AG04449 (cell line): ENCODE measurements at regions not wholly inside any gene's neighbourhood (a gene's known extent, or its start where the extent isn't known, plus 50 kb on each side); places are given as distances from the start of the nearest gene placed in this dataset.

Experiments
- CTCF ChIA-PET: fragments of 350-600 bp; formaldehyde crosslinking; extraction: SDS; loops from one replicate; lab custom pipeline; 2021; ENCODE audit warnings: antibody characterized with exemption; lab: Yijun Ruan, JAX
- POLR2A ChIA-PET: fragments of 400-600, 350-600 bp; formaldehyde crosslinking; extraction: SDS; loops from one replicate; lab custom pipeline; 2020; ENCODE audit warnings: antibody characterized with exemption, inconsistent platforms; lab: Yijun Ruan, JAX
- DNase-seq: peaks from one replicate; pipeline ENCODE4 v3.0.0-alpha.2; 2010; ENCODE audit warnings: low read depth, low spot score
- H3K4me3 ChIP-seq: 2 replicates; pipeline ENCODE4 v1.5.1; 2011; ENCODE audit warnings: low read depth, mild to moderate bottlenecking, control low read depth, low read length
- TF ChIP-seq, protein P1 (sequence below): IDR thresholded peaks from one replicate; pipeline ENCODE4 v1.5.1; 2011; ENCODE audit warnings: mild to moderate bottlenecking, moderate library complexity, low read length, control low read depth, inconsistent platforms; ENCODE audit not compliant: insufficient read depth; ENCODE audit errors: missing control alignments

DNA sequence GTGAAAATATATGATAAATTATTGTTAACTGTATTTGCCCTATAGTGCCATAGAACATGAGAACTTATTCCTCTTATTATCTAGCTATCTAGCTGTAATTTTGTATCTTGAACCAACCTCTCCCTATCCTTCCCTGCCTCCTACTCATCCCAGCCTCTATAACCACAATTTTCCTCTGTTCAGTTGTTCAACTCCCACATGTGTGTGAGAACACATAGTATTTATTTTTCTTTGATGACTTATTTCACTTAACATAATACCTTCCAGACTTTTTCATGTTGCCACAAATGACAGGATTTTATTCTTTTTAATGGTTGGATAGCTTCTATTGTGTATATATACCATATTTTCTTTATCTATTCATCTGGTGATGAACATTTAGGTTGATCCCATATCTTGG lies 85.4 kb upstream of the SUCLG2 start:
- no peak for DNase-seq
- TF ChIP-seq, protein P1, sequence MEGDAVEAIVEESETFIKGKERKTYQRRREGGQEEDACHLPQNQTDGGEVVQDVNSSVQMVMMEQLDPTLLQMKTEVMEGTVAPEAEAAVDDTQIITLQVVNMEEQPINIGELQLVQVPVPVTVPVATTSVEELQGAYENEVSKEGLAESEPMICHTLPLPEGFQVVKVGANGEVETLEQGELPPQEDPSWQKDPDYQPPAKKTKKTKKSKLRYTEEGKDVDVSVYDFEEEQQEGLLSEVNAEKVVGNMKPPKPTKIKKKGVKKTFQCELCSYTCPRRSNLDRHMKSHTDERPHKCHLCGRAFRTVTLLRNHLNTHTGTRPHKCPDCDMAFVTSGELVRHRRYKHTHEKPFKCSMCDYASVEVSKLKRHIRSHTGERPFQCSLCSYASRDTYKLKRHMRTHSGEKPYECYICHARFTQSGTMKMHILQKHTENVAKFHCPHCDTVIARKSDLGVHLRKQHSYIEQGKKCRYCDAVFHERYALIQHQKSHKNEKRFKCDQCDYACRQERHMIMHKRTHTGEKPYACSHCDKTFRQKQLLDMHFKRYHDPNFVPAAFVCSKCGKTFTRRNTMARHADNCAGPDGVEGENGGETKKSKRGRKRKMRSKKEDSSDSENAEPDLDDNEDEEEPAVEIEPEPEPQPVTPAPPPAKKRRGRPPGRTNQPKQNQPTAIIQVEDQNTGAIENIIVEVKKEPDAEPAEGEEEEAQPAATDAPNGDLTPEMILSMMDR = no peak
- H3K4me3 ChIP-seq = no peak overlapping the region
- ChIA-PET POLR2A (no interaction called here), CTCF (interaction anchor here (1.5 kb wide), 1 partner anchor 50 kb away, joined by 4 read pairs; no protein-coding TSS in a partner anchor)

DNA sequence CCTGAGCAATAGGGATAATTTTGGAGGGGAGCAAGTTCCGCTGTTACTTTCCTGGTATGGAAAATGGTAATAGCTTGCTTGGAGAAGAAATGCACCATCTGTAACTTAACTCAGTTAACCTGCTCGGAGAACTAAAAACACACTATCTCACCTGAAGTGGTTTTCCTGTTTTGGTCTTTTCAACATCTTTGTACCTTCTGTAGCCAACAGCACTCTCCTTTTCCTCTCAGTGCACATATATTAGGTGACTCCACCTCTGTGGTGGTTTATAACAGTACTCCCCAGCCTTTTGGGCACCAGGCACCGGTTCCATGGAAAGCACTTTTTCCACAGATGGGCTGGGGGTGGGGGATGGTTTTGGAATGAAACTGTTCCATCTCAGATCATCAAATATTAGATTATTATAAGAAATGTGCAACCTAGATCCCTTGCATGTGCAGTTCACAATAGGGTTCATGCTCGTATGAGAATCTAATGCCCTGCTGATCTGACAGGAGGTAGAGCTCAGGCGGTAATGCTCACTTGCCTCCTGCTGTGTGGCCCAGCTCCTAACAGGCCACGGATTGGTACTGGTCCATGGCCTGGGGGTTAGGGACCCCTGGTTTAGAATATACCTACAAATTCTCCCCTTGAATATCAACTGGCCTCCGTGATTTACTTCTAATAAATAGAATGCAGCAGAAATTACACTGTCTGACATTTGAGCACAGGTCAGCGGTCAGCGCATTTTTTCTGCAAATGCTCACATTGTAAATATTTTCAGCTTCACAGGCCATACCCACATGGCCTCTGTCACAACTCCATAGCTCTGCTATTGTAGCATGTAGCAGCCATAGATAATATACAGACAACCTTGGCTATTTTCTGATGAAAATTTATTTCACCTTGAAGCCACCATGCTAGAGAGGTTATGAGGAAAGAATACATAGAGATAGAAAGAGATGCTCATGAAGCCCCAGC lies 83.8 kb upstream of the SUCLG2 start:
- TF ChIP-seq, protein P1 = no peak
- no peak for DNase-seq
- CTCF ChIA-PET = no interaction called here
- POLR2A ChIA-PET = no interaction called here
- no peak overlapping the region for H3K4me3 ChIP-seq

DNA sequence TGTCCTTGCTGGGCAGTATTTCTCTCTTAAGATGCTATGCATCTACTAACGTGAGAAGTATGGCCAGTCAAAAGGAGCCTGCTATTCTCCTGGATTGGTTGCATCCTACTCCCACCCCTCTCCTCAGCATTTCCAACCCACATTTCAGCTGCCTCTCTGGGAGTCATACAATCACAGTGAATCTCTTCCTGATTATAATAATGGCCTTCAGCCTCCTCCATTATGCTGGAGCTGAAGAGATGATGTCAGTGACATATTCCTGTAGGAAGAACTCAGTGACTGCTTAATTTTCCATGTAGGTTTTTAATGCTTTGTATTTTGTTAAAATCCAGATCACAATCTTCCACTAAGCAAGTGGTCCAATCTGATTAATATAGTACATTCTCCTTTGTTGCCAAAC lies 82.7 kb upstream of the SUCLG2 start:
- POLR2A ChIA-PET = no interaction called here
- CTCF ChIA-PET = interaction anchor here (1.9 kb wide), 1 partner anchor 354 kb away, joined by 5 read pairs; no protein-coding TSS in a partner anchor
- DNase-seq = no peak
- H3K4me3 ChIP-seq = no peak overlapping the region
- TF ChIP-seq, protein P1 = no peak

DNA sequence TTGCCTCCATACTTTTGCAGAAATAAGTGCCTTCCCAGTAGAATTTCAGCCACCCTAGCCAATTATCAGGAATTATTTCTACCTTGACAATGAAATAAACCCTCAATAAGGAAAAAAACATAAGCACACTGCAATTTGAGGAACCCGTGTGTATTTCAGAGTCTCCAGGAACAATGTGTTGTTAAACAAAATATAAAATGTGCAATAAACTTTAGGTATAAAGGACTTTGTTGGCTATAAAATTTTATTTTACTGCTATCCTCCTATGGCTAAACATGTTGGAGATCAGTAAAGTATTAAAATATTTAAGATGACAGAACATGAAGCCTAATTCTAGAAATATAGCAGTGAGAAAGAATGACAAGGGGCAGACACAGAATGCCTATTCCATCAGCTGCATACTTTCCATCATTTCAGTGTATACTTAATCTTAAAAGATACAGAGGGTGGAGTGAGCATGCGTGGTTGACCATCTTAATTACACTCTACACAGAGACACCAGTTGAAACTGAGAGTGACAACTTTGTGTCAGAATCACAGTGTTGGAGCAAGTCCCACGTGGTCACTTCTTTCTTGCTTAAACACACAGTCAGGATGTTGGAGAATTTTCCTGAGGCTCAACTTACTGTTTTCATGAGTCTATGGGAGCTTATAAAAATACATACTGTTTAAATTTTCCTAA lies 79.0 kb upstream of the SUCLG2 start:
- ChIA-PET CTCF (no interaction called here), POLR2A (no interaction called here)
- TF ChIP-seq, protein P1 = no peak
- DNase-seq = no peak
- no peak overlapping the region for H3K4me3 ChIP-seq

DNA sequence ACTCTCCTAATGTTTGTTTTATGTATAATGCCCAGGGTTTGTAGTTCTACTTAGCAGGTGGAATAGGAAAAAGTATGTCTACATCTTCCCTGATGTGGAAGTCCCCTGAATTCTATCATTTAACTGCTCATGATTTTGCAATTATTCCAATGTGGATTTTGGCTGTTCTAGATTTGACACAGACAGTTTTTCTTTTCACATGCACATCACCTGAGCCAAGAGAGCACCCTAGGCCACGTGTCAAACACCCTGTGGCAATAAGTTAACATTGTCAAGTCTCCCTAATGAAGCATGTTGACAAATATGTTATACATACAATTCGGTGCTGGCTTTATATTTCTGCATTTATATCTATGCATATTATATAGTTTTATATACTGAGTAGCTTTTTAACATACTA lies 70.0 kb upstream of the SUCLG2 start:
- ChIA-PET POLR2A (no interaction called here), CTCF (no interaction called here)
- DNase-seq = no peak
- TF ChIP-seq, protein P1 = no peak
- no peak overlapping the region for H3K4me3 ChIP-seq

DNA sequence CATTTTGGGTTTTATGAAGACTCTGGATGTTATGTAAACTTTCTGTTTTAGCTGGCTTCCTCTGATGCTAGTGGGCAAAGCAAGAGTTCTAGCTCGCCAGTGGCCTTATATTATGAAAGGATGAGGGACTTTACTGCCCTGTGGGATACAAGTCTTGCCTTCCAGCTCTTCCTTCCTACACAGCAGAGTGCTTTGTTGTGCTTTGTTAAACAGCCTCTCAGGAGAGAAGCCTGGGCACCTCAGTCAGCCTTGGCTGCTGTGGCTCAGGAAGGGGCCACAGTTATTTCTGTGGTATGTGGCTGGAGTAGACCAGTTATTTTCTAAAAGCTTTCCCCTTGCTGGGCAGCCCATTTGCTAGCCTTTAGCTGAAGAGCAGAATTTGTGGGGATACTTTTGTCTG lies 69.5 kb upstream of the SUCLG2 start:
- DNase-seq = no peak
- POLR2A ChIA-PET = no interaction called here
- no peak overlapping the region for H3K4me3 ChIP-seq
- CTCF ChIA-PET = interaction anchor here (1.4 kb wide), 1 partner anchor 66 kb away, joined by 3 read pairs; no protein-coding TSS in a partner anchor
- TF ChIP-seq, protein P1 = no peak
